AG09319 (cell line): ENCODE measurements at regions not wholly inside any gene's neighbourhood (a gene's known extent, or its start where the extent isn't known, plus 50 kb on each side); places are given as distances from the start of the nearest gene placed in this dataset.
"Not testable (repeated sequence)": the region's sequence is repeated elsewhere in the genome, so short reads cannot be mapped to it uniquely, and the experiment has no call there.

Experiments used
- DNase-seq: peaks from one replicate; pipeline ENCODE4 v3.0.0-alpha.2; 2010; ENCODE audit warnings: low read depth; ENCODE audit errors: extremely low read depth

GRCh38 chr15:30688684-30689083 lies 62.8 kb downstream of the ARHGAP11B start:
- DNase-seq: not testable (repeated sequence)

- DNase-seq: not testable (repeated sequence)
Measured at GRCh38 chr15:30690153-30690552, 64.2 kb downstream of the ARHGAP11B start.

- not testable (repeated sequence) for DNase-seq
Measured at GRCh38 chr15:30695811-30696210, 69.9 kb downstream of the ARHGAP11B start.

- not testable (repeated sequence) for DNase-seq
Measured at GRCh38 chr15:30696439-30697314, 70.7 kb downstream of the ARHGAP11B start.

- not testable (repeated sequence) for DNase-seq
Measured at GRCh38 chr15:30697315-30697685, 71.4 kb downstream of the ARHGAP11B start.

- not testable (repeated sequence) for DNase-seq
Measured at GRCh38 chr15:30700006-30700597, 74.2 kb downstream of the ARHGAP11B start.

- DNase-seq: not testable (repeated sequence)
Measured at GRCh38 chr15:30707976-30708685, 82.2 kb downstream of the ARHGAP11B start.

- not testable (repeated sequence) for DNase-seq
Measured at GRCh38 chr15:30708809-30709208, 82.9 kb downstream of the ARHGAP11B start.

- DNase-seq: not testable (repeated sequence)
Measured at GRCh38 chr15:30718038-30718643, 92.2 kb downstream of the ARHGAP11B start.

GRCh38 chr15:30719363-30719762 lies 93.4 kb downstream of the ARHGAP11B start:
- not testable (repeated sequence) for DNase-seq

- DNase-seq: not testable (repeated sequence)
Measured at GRCh38 chr15:30720825-30721224, 94.9 kb downstream of the ARHGAP11B start.

- DNase-seq: not testable (repeated sequence)
Measured at GRCh38 chr15:30721529-30721928, 95.6 kb downstream of the ARHGAP11B start.

GRCh38 chr15:30723540-30724175 lies 97.7 kb downstream of the ARHGAP11B start:
- DNase-seq: not testable (repeated sequence)

GRCh38 chr15:30729880-30730590 lies 104.1 kb downstream of the ARHGAP11B start:
- DNase-seq: not testable (repeated sequence)

GRCh38 chr15:30730633-30731032 lies 104.7 kb downstream of the ARHGAP11B start:
- DNase-seq: not testable (repeated sequence)

- DNase-seq: not testable (repeated sequence)
Measured at GRCh38 chr15:30732100-30732499, 106.2 kb downstream of the ARHGAP11B start.

GRCh38 chr15:30735884-30736564 lies 110.1 kb downstream of the ARHGAP11B start:
- DNase-seq: not testable (repeated sequence)

- DNase-seq: not testable (repeated sequence)
Measured at GRCh38 chr15:30742796-30743195, 116.9 kb downstream of the ARHGAP11B start.

- DNase-seq: not testable (repeated sequence)
Measured at GRCh38 chr15:30749048-30749447, 123.1 kb downstream of the ARHGAP11B start.
